PC-9 (cell line): ENCODE measurements at regions not wholly inside any gene's neighbourhood (a gene's known extent, or its start where the extent isn't known, plus 50 kb on each side); places are given as distances from the start of the nearest gene placed in this dataset.

ENCODE experiments used
- BruUV-seq: library from RNA; stranded (reverse); fragments of 400-500 nt; replicated peaks from 2 replicates; lab custom pipeline; 2021; lab: Mats Ljungman, UMichigan
- CTCF ChIA-PET: fragments of 300-600 bp; sonication (Branson Sonifier 250); formaldehyde crosslinking; loops from one replicate; lab custom pipeline; 2022; ENCODE audit warnings: antibody characterized with exemption; lab: Charles Lee
- POLR2A ChIA-PET: fragments of 300-600 bp; sonication (Branson Sonifier 250); formaldehyde crosslinking; loops from one replicate; lab custom pipeline; 2022; ENCODE audit warnings: antibody characterized with exemption; ENCODE audit not compliant: unreplicated experiment; lab: Charles Lee
- DNase-seq, 2 experiments: peaks; one replicate each; pipeline versions ENCODE4 v3.0.0 to v3.0.0-alpha.2; 2015 to 2022; ENCODE audit warnings: mixed read lengths in 1 of 2
- H2AFZ ChIP-seq: fragments of 200-600 bp; sonication (generic); 2 replicates; pipeline ENCODE4 v1.8.1; 2017; ENCODE audit warnings: antibody characterized with exemption
- H3F3A ChIP-seq: fragments of 200-600 bp; sonication (generic); 2 replicates; pipeline ENCODE4 v1.8.1; 2017; ENCODE audit warnings: antibody characterized with exemption, mild to moderate bottlenecking, low read depth; ENCODE audit not compliant: insufficient read depth
- H3K27ac ChIP-seq: fragments of 200-600 bp; sonication (generic); 2 replicates; pipeline ENCODE4 v1.6.1; 2016; ENCODE audit warnings: mixed run types
- H3K27me3 ChIP-seq: fragments of 200-600 bp; sonication (generic); 2 replicates; pipeline ENCODE4 v1.6.1; 2016; ENCODE audit warnings: low read depth, mixed run types; ENCODE audit not compliant: insufficient read depth
- H3K36me3 ChIP-seq: fragments of 200-600 bp; sonication (generic); 2 replicates; pipeline ENCODE4 v1.6.1; 2016; ENCODE audit warnings: low read depth, mixed run types
- H3K4me1 ChIP-seq: fragments of 200-600 bp; sonication (generic); replicated peaks from 2 replicates; pipeline ENCODE4 v1.6.1; 2016; ENCODE audit warnings: mixed run types; ENCODE audit not compliant: insufficient read depth
- H3K4me2 ChIP-seq: fragments of 200-600 bp; sonication (generic); 2 replicates; pipeline ENCODE4 v1.6.1; 2017; ENCODE audit warnings: mixed run types
- H3K4me3 ChIP-seq: fragments of 200-600 bp; sonication (generic); 2 replicates; pipeline ENCODE4 v1.6.1; 2016; ENCODE audit warnings: mixed run types
- H3K79me2 ChIP-seq: fragments of 200-600 bp; sonication (generic); 2 replicates; pipeline ENCODE4 v1.6.1; 2017; ENCODE audit warnings: low read depth, mixed run types
- H3K9me2 ChIP-seq: fragments of 200-600 bp; sonication (generic); 2 replicates; pipeline ENCODE4 v1.8.1; 2017; ENCODE audit warnings: mild to moderate bottlenecking; ENCODE audit not compliant: insufficient read depth
- H3K9me3 ChIP-seq: fragments of 200-600 bp; sonication (generic); 2 replicates; pipeline ENCODE4 v1.8.1; 2016; ENCODE audit warnings: low read depth; ENCODE audit not compliant: insufficient read depth
- H4K20me1 ChIP-seq: fragments of 200-600 bp; sonication (generic); 2 replicates; pipeline ENCODE4 v1.8.1; 2017; ENCODE audit not compliant: insufficient read depth
- EZH2 ChIP-seq: fragments of 200-600 bp; sonication (generic); IDR thresholded peaks from 2 replicates; pipeline ENCODE4 v1.8.0; 2017; ENCODE audit warnings: antibody characterized with exemption, low read depth
- intact Hi-C: fragments of 100-400 bp; cut with micrococcal nuclease; formaldehyde crosslinking; loops from one replicate; pipeline ENCODE4 v1.10.0; 2022; ENCODE audit not compliant: unreplicated experiment
- TF ChIP-seq, protein P1 (sequence below): fragments of 200-600 bp; sonication (generic); conservative IDR thresholded peaks from 2 replicates; pipeline ENCODE4 v1.6.1; 2017; ENCODE audit warnings: mixed run types, antibody characterized with exemption, mild to moderate bottlenecking, moderate library complexity

- Histone ChIP-seq H3K4me3 (no peak overlapping the region), H3K4me1 (peaks cover 18% of the 10 kb centered on the region), H3K79me2 (no peaks in the 10 kb centered on the region), H3F3A (peaks cover 4% of the 10 kb centered on the region; the same call in 1 of the 2 replicates), H3K27me3 (no peaks in the 10 kb centered on the region), H3K27ac (no peak overlapping the region), H3K9me3 (no peaks in the 10 kb centered on the region), H3K36me3 (no peaks in the 10 kb centered on the region), H2AFZ (no peak overlapping the region), H3K9me2 (no peaks in the 10 kb centered on the region), H3K4me2 (no peak overlapping the region), H4K20me1 (no peaks in the 10 kb centered on the region)
- CTCF ChIA-PET = no interaction called here
- TF ChIP-seq EZH2 = no peak
- TF ChIP-seq, protein P1, sequence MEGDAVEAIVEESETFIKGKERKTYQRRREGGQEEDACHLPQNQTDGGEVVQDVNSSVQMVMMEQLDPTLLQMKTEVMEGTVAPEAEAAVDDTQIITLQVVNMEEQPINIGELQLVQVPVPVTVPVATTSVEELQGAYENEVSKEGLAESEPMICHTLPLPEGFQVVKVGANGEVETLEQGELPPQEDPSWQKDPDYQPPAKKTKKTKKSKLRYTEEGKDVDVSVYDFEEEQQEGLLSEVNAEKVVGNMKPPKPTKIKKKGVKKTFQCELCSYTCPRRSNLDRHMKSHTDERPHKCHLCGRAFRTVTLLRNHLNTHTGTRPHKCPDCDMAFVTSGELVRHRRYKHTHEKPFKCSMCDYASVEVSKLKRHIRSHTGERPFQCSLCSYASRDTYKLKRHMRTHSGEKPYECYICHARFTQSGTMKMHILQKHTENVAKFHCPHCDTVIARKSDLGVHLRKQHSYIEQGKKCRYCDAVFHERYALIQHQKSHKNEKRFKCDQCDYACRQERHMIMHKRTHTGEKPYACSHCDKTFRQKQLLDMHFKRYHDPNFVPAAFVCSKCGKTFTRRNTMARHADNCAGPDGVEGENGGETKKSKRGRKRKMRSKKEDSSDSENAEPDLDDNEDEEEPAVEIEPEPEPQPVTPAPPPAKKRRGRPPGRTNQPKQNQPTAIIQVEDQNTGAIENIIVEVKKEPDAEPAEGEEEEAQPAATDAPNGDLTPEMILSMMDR = no peak
- POLR2A ChIA-PET = interaction anchor here (0.6 to 0.7 kb wide), 2 partner anchors 154 to 426 kb away, joined by 3 to 7 read pairs; no protein-coding TSS in a partner anchor
- no TSS peak for BruUV-seq
- no peak for DNase-seq
- intact Hi-C loops = no loop called here
Observed at GRCh38 chr5:58024151-58024550, 435.7 kb downstream of the PLK2 start.

DNA sequence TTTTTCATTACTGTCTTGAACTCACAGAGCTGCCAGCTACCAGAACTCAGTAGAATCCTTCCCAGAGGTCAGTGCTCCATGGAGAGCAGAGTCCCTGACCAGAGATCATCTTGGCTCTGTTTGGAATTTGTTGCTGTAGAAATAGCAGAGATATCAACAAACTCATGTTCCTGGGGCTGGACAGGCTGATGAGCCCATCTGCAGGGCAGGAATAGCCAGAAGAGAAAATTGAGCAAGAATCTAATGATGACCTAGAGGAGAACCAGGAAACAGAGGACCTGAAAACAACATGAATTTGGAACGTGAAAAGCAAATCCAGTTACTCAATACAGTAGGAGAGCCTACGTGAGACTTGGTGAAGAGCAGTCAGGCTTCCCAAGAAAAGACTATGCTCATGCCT is 437.8 kb downstream of the PLK2 start:
- intact Hi-C loops = no loop called here
- peak overlapping the region; percentile 82 for H3K27ac ChIP-seq
- peak overlapping the region; percentile 32 for H3K4me2 ChIP-seq
- ChIA-PET CTCF (no interaction called here), POLR2A (interaction anchor here (0.6 kb wide), 1 partner anchor 166 kb away, joined by 3 read pairs; no protein-coding TSS in a partner anchor)
- H3K4me3 ChIP-seq = no peak overlapping the region
- no peaks in the 10 kb centered on the region for H3K9me3 ChIP-seq
- peak overlapping the region; percentile 40; the same call in 1 of the 2 replicates for H2AFZ ChIP-seq
- H3K27me3 ChIP-seq = no peaks in the 10 kb centered on the region
- H4K20me1 ChIP-seq = no peaks in the 10 kb centered on the region
- peaks cover 4% of the 10 kb centered on the region; the same call in 1 of the 2 replicates for H3F3A ChIP-seq
- TF ChIP-seq, protein P1 = no peak
- TF ChIP-seq EZH2 = no peak
- no peaks in the 10 kb centered on the region for H3K9me2 ChIP-seq
- peak in 1 of 2 experiments; percentile 88 for DNase-seq
- no peaks in the 10 kb centered on the region for H3K79me2 ChIP-seq
- H3K4me1 ChIP-seq = peaks cover 31% of the 10 kb centered on the region
- BruUV-seq = no TSS peak
- H3K36me3 ChIP-seq = no peaks in the 10 kb centered on the region

DNA sequence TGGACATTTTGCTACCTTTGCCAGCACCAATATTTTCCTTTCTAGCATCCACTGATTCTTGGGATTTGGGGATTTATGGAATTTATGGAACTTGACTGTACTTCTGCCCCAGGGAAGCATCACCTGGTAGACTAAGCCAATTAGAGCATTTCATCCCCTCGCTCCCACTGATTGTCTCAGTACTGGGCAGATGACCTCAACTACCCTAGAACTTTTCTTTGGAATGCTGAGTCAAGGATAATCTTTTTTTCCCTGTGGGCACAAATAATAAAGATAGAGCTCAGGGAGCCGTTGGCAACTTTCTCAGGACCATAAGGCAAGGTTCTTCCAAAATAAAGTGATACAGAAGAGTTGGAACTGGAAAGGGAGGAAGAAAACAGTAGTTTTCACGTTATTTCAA is 438.4 kb downstream of the PLK2 start:
- H3K9me2 ChIP-seq = no peaks in the 10 kb centered on the region
- no TSS peak for BruUV-seq
- H3K9me3 ChIP-seq = no peaks in the 10 kb centered on the region
- CTCF ChIA-PET = no interaction called here
- no peak overlapping the region for H3K4me3 ChIP-seq
- no peaks in the 10 kb centered on the region for H3K79me2 ChIP-seq
- peak overlapping the region; percentile 40; the same call in 1 of the 2 replicates for H2AFZ ChIP-seq
- no peaks in the 10 kb centered on the region for H4K20me1 ChIP-seq
- peak overlapping the region; percentile 32 for H3K4me2 ChIP-seq
- peaks cover 4% of the 10 kb centered on the region; the same call in 1 of the 2 replicates for H3F3A ChIP-seq
- H3K27ac ChIP-seq = peak overlapping the region; percentile 82
- no peak for TF ChIP-seq EZH2
- TF ChIP-seq, protein P1 = no peak
- H3K36me3 ChIP-seq = no peaks in the 10 kb centered on the region
- POLR2A ChIA-PET = interaction anchor here (0.6 kb wide), 1 partner anchor 167 kb away, joined by 3 read pairs; no protein-coding TSS in a partner anchor
- intact Hi-C loops = no loop called here
- H3K27me3 ChIP-seq = no peaks in the 10 kb centered on the region
- peaks cover 37% of the 10 kb centered on the region for H3K4me1 ChIP-seq
- DNase-seq = no peak
